Activated B cell treated with CpG ODN at 0.5 μM for 24 hours (primary cell): ENCODE measurements at regions not wholly inside any gene's neighbourhood (a gene's known extent, or its start where the extent isn't known, plus 50 kb on each side); places are given as distances from the start of the nearest gene placed in this dataset.
"Not testable (repeated sequence)": the region's sequence is repeated elsewhere in the genome, so short reads cannot be mapped to it uniquely, and the experiment has no call there.

Experiments
- ATAC-seq: fragments of 200-7000 bp; cut with Tn5 transposase; one replicate; pipeline ENCODE4 v1.10.0; 2021; ENCODE audit warnings: low read depth, mild to moderate bottlenecking, moderate library complexity
- CTCF ChIA-PET: fragments of 350-600 bp; sonication (Branson Sonifier 250); formaldehyde crosslinking; loops from one replicate; lab custom pipeline; 2021; ENCODE audit warnings: antibody characterized with exemption; lab: Charles Lee
- POLR2A ChIA-PET: fragments of 350-600 bp; sonication (Branson Sonifier 250); formaldehyde crosslinking; loops from one replicate; lab custom pipeline; 2021; ENCODE audit warnings: antibody characterized with exemption; lab: Charles Lee
- DNase-seq: peaks from one replicate; pipeline ENCODE4 v3.0.0; 2022
- H3K27ac Mint-ChIP-seq: one replicate; pipeline ENCODE4 v1.8.0; 2020; ENCODE audit warnings: mixed read lengths
- H3K27me3 Mint-ChIP-seq: one replicate; pipeline ENCODE4 v1.8.0; 2021; ENCODE audit warnings: mixed read lengths
- H3K36me3 Mint-ChIP-seq: one replicate; pipeline ENCODE4 v1.8.0; 2021; ENCODE audit warnings: low read depth, mixed read lengths
- H3K4me1 Mint-ChIP-seq: one replicate; pipeline ENCODE4 v1.8.0; 2021; ENCODE audit warnings: mixed read lengths
- H3K4me3 Mint-ChIP-seq: one replicate; pipeline ENCODE4 v1.8.0; 2020; ENCODE audit warnings: mild to moderate bottlenecking, mixed read lengths
- H3K9me3 Mint-ChIP-seq: one replicate; pipeline ENCODE4 v1.8.0; 2020; ENCODE audit warnings: mixed read lengths
- CTCF ChIP-seq: fragments of 200-600 bp; IDR thresholded peaks from one replicate; pipeline ENCODE4 v1.8.0; 2022; ENCODE audit warnings: antibody characterized with exemption, mild to moderate bottlenecking
- intact Hi-C: fragments of 100-400 bp; cut with micrococcal nuclease; formaldehyde crosslinking; loops from one replicate; pipeline ENCODE4 v1.15.1; 2024

- H3K27me3 Mint-ChIP-seq: no peaks in the 10 kb centered on the region
- DNase-seq (no peak), ATAC-seq (no peak)
- no peaks in the 10 kb centered on the region for H3K36me3 Mint-ChIP-seq
- CTCF ChIA-PET: interaction anchor here (1.4 kb wide), 1 partner anchor 9 kb away, joined by 4 read pairs; no protein-coding TSS in a partner anchor
- H3K4me3 Mint-ChIP-seq: no peak overlapping the region
- no peak overlapping the region for H3K27ac Mint-ChIP-seq
- H3K4me1 Mint-ChIP-seq: no peaks in the 10 kb centered on the region
- POLR2A ChIA-PET: no interaction called here
- TF ChIP-seq CTCF: no peak
- intact Hi-C loops: no loop called here
- H3K9me3 Mint-ChIP-seq: no peaks in the 10 kb centered on the region
Measured at GRCh38 chr3:8423307-8423706, 78.3 kb upstream of the LMCD1 start.

GRCh38 chr3:8424281-8424680 is 77.3 kb upstream of the LMCD1 start:
- DNase-seq (no peak), ATAC-seq (no peak)
- ChIA-PET CTCF (interaction anchor here (0.5 kb wide), 1 partner anchor 17 kb away, joined by 3 read pairs; no protein-coding TSS in a partner anchor), POLR2A (no interaction called here)
- Mint-ChIP-seq H3K4me1 (no peaks in the 10 kb centered on the region), H3K4me3 (no peak overlapping the region), H3K27me3 (peaks cover 2% of the 10 kb centered on the region), H3K36me3 (no peaks in the 10 kb centered on the region), H3K27ac (no peak overlapping the region), H3K9me3 (no peaks in the 10 kb centered on the region)
- intact Hi-C loops: no loop called here
- TF ChIP-seq CTCF: no peak

GRCh38 chr3:8436661-8437287 is 64.8 kb upstream of the LMCD1 start:
- POLR2A ChIA-PET: no interaction called here
- no peaks in the 10 kb centered on the region for H3K27me3 Mint-ChIP-seq

GRCh38 chr3:8438507-8439079 is 63.0 kb upstream of the LMCD1 start:
- ChIA-PET CTCF (no interaction called here), POLR2A (no interaction called here)
- ATAC-seq (no peak), DNase-seq (no peak)
- intact Hi-C loops: no loop called here
- H3K27me3 Mint-ChIP-seq: no peaks in the 10 kb centered on the region
- no peaks in the 10 kb centered on the region for H3K36me3 Mint-ChIP-seq
- no peaks in the 10 kb centered on the region for H3K4me1 Mint-ChIP-seq
- H3K9me3 Mint-ChIP-seq: no peaks in the 10 kb centered on the region
- no peak overlapping the region for H3K27ac Mint-ChIP-seq
- TF ChIP-seq CTCF: no peak
- no peak overlapping the region for H3K4me3 Mint-ChIP-seq

More at GRCh38 chr3:8436661-8437287, 64.8 kb upstream of the LMCD1 start:
- TF ChIP-seq CTCF: no peak
- H3K9me3 Mint-ChIP-seq: no peaks in the 10 kb centered on the region
- H3K36me3 Mint-ChIP-seq: no peaks in the 10 kb centered on the region
- CTCF ChIA-PET: no interaction called here
- no peak overlapping the region for H3K27ac Mint-ChIP-seq
- DNase-seq (no peak), ATAC-seq (no peak)
- no peak overlapping the region for H3K4me3 Mint-ChIP-seq
- H3K4me1 Mint-ChIP-seq: no peaks in the 10 kb centered on the region
- intact Hi-C loops: no loop called here

- H3K27me3 Mint-ChIP-seq, POLR2A ChIA-PET, H3K36me3 Mint-ChIP-seq, DNase-seq, H3K9me3 Mint-ChIP-seq, CTCF ChIA-PET, H3K4me1 Mint-ChIP-seq, H3K4me3 Mint-ChIP-seq, ATAC-seq, H3K27ac Mint-ChIP-seq: not testable (repeated sequence)
- intact Hi-C loops: loop anchor here (5.0 kb wide), 1 partner anchor 862 kb away; no protein-coding TSS in a partner anchor
Measured at GRCh38 chr3:8440142-8440541, 61.5 kb upstream of the LMCD1 start.
